Liver (tissue), 7 donors: ENCODE measurements at regions not wholly inside any gene's neighbourhood (a gene's known extent, or its start where the extent isn't known, plus 50 kb on each side); places are given as distances from the start of the nearest gene placed in this dataset.

ENCODE experiments used
- DNase-seq: peaks from one replicate; pipeline ENCODE4 v3.0.0-alpha.2; 2017; ENCODE audit warnings: low spot score
- H3K27ac ChIP-seq, 2 donors: one replicate each; pipeline ENCODE4 v1.7.0; 2013; ENCODE audit warnings: inconsistent platforms in 2 of 2, low read length in 2 of 2, control low read depth in 1 of 2, low read depth in 1 of 2, mild to moderate bottlenecking in 1 of 2
- H3K27me3 ChIP-seq, 4 donors: one replicate each; pipeline versions ENCODE4 v1.6.1 to v1.7.0; 2013; ENCODE audit warnings: low read length in 3 of 4, inconsistent platforms in 1 of 4, mild to moderate bottlenecking in 1 of 4, moderate library complexity in 1 of 4; ENCODE audit not compliant: control insufficient read depth in 4 of 4, insufficient read depth in 4 of 4
- H3K36me3 ChIP-seq, 4 donors: one replicate each; pipeline versions ENCODE4 v1.6.1 to v1.7.0; 2013; ENCODE audit warnings: low read length in 3 of 4, mild to moderate bottlenecking in 3 of 4, low read depth in 1 of 4, moderate library complexity in 1 of 4; ENCODE audit not compliant: control insufficient read depth in 4 of 4, insufficient read depth in 3 of 4
- H3K4me1 ChIP-seq, 4 donors: one replicate each; pipeline versions ENCODE4 v1.6.1 to v1.7.0; 2013; ENCODE audit warnings: low read length in 3 of 4, mild to moderate bottlenecking in 3 of 4, moderate library complexity in 1 of 4; ENCODE audit not compliant: control insufficient read depth in 4 of 4, insufficient read depth in 4 of 4
- H3K4me3 ChIP-seq, 3 donors: one replicate each; pipeline versions ENCODE4 v1.6.1 to v1.7.0; 2013; ENCODE audit warnings: low read length in 3 of 3, control low read depth in 1 of 3, low read depth in 1 of 3, mild to moderate bottlenecking in 1 of 3
- H3K9ac ChIP-seq, 2 donors: one replicate each; pipeline ENCODE4 v1.7.0; 2013; ENCODE audit warnings: low read length in 2 of 2, mild to moderate bottlenecking in 2 of 2, moderate library complexity in 2 of 2, control low read depth in 1 of 2, low read depth in 1 of 2
- H3K9me3 ChIP-seq, 4 donors: one replicate each; pipeline versions ENCODE4 v1.6.1 to v1.7.0; 2013; ENCODE audit warnings: low read length in 3 of 4; ENCODE audit not compliant: control insufficient read depth in 4 of 4
- ATF3 ChIP-seq: IDR thresholded peaks from 2 replicates; pipeline ENCODE4 v1.6.1; 2016; ENCODE audit warnings: antibody characterized with exemption
- GABPA ChIP-seq, 2 donors: IDR thresholded peaks in 1 of 2; conservative IDR thresholded peaks in 1 of 2; 2 replicates each; pipeline ENCODE4 v1.6.1; 2016; ENCODE audit warnings: antibody characterized with exemption in 2 of 2, mild to moderate bottlenecking in 1 of 2, moderate library complexity in 1 of 2
- HNF4A ChIP-seq, 2 donors: conservative IDR thresholded peaks; 2 replicates each; pipeline ENCODE4 v1.6.1; 2016; ENCODE audit warnings: antibody characterized with exemption in 2 of 2, mild to moderate bottlenecking in 2 of 2
- HNF4G ChIP-seq: IDR thresholded peaks from 2 replicates; pipeline ENCODE4 v1.6.1; 2016; ENCODE audit warnings: antibody characterized with exemption
- JUND ChIP-seq, 2 donors: IDR thresholded peaks; 2 replicates each; pipeline ENCODE4 v1.6.1; 2016; ENCODE audit warnings: antibody characterized with exemption in 2 of 2
- MAX ChIP-seq: IDR thresholded peaks from 2 replicates; pipeline ENCODE4 v1.6.1; 2016; ENCODE audit warnings: antibody characterized with exemption
- NR2F2 ChIP-seq: IDR thresholded peaks from 2 replicates; pipeline ENCODE4 v1.6.1; 2016; ENCODE audit warnings: antibody characterized with exemption
- RAD21 ChIP-seq, 2 donors: IDR thresholded peaks; 2 replicates each; pipeline ENCODE4 v1.6.1; 2016; ENCODE audit warnings: antibody characterized with exemption in 2 of 2, mild to moderate bottlenecking in 2 of 2
- REST ChIP-seq: IDR thresholded peaks from 2 replicates; pipeline ENCODE4 v1.6.1; 2016; ENCODE audit warnings: antibody characterized with exemption, mild to moderate bottlenecking
- RXRA ChIP-seq, 2 donors: IDR thresholded peaks; 2 replicates each; pipeline ENCODE4 v1.6.1; 2017 to 2018; ENCODE audit warnings: antibody characterized with exemption in 2 of 2, mild to moderate bottlenecking in 1 of 2
- SP1 ChIP-seq: IDR thresholded peaks from 2 replicates; pipeline ENCODE4 v1.6.1; 2018; ENCODE audit warnings: antibody characterized with exemption, mild to moderate bottlenecking
- TAF1 ChIP-seq: conservative IDR thresholded peaks from 2 replicates; pipeline ENCODE4 v1.6.1; 2016; ENCODE audit warnings: antibody characterized with exemption, mild to moderate bottlenecking
- ZBTB33 ChIP-seq: IDR thresholded peaks from 2 replicates; pipeline ENCODE4 v1.6.1; 2016; ENCODE audit warnings: antibody characterized with exemption
- WGBS: extraction: QIAGEN DNeasy Blood & Tissue Kit; methylation state at CpG from one replicate; pipeline ENCODE4 v1.1.7; 2013; 5-methylcytosine and 5-hydroxymethylcytosine counted together
- donor health status: healthy.
- donor health status: healthy.
- donor health status: healthy.
- donor health status: healthy.

- TF ChIP-seq RXRA (IDR thresholded peaks at IDR 0.05) (no peak), MAX (no peak), SP1 (no peak), JUND (IDR thresholded peaks at IDR 0.05) (no peak), ZBTB33 (no peak), HNF4A (conservative IDR thresholded peaks at IDR 0.05) (no peak), NR2F2 (no peak), GABPA (IDR thresholded peaks at IDR 0.05 in 1 of 2, conservative IDR thresholded peaks at IDR 0.05 in 1 of 2) (no peak), RAD21 (IDR thresholded peaks at IDR 0.05) (no peak), HNF4G (no peak), REST (no peak), TAF1 (no peak)
- 33% methylated on average over 3 of the region's 3 CpGs for WGBS
- Histone ChIP-seq H3K4me3 (no peak overlapping the region), H3K27me3 (no peaks in the 10 kb centered on the region), H3K4me1 (no peaks in the 10 kb centered on the region), H3K9ac (no peak overlapping the region), H3K27ac (no peak overlapping the region), H3K9me3 (no peaks in the 10 kb centered on the region), H3K36me3 (no peaks in the 10 kb centered on the region)
- DNase-seq: no peak
These were observed 364.5 kb upstream of the CDH2 start for GRCh38 chr18:28541276-28541930.

GRCh38 chr18:28529644-28530043, 352.7 kb upstream of the CDH2 start:
- Histone ChIP-seq H3K4me1 (no peaks in the 10 kb centered on the region), H3K27me3 (no peaks in the 10 kb centered on the region)
- 63% methylated on average over 1 of the region's 1 CpG for WGBS

More at GRCh38 chr18:28529644-28530043, 352.7 kb upstream of the CDH2 start:
- no peak for DNase-seq
- Histone ChIP-seq H3K36me3 (no peaks in the 10 kb centered on the region), H3K27ac (no peak overlapping the region), H3K9me3 (no peaks in the 10 kb centered on the region), H3K4me3 (no peak overlapping the region), H3K9ac (no peak overlapping the region)
- TF ChIP-seq MAX (no peak), ATF3 (no peak), HNF4A (conservative IDR thresholded peaks at IDR 0.05) (no peak)
